HTR-8/SVneo (cell line): ENCODE measurements at regions not wholly inside any gene's neighbourhood (a gene's known extent, or its start where the extent isn't known, plus 50 kb on each side); places are given as distances from the start of the nearest gene placed in this dataset.

ENCODE experiments used
- DNase-seq: peaks from one replicate; pipeline ENCODE4 v3.0.0; 2011; ENCODE audit warnings: low spot score, mixed read lengths; ENCODE audit not compliant: insufficient read length
- FAIRE-seq: peaks from 2 replicates; lab custom pipeline; 2011; peaks lifted over from hg19 to GRCh38; lab: Jason Lieb, UNC

GRCh38 chr2:77995161-77995560 lies 473.0 kb upstream of the LRRTM4 start:
- FAIRE-seq = no peak
- no peak for DNase-seq

- FAIRE-seq (no peak), DNase-seq (no peak)
Observed at GRCh38 chr2:77999376-77999775, 477.2 kb upstream of the LRRTM4 start.

- FAIRE-seq (no peak), DNase-seq (no peak)
Observed at GRCh38 chr2:78009289-78009688, 487.1 kb upstream of the LRRTM4 start.

GRCh38 chr2:78011251-78011650 lies 489.1 kb upstream of the LRRTM4 start:
- DNase-seq (no peak), FAIRE-seq (no peak)

- FAIRE-seq (no peak), DNase-seq (no peak)
Observed at GRCh38 chr2:78020491-78020890, 498.3 kb upstream of the LRRTM4 start.

GRCh38 chr2:78023356-78023755 lies 501.2 kb upstream of the LRRTM4 start:
- no peak for FAIRE-seq
- DNase-seq = no peak

- FAIRE-seq = no peak
- DNase-seq = no peak
Observed at GRCh38 chr2:78024996-78025395, 502.8 kb upstream of the LRRTM4 start.

GRCh38 chr2:78029392-78029995 lies 507.3 kb upstream of the LRRTM4 start:
- no peak for DNase-seq

GRCh38 chr2:78034706-78035105 lies 512.5 kb upstream of the LRRTM4 start:
- FAIRE-seq (no peak), DNase-seq (no peak)

More at GRCh38 chr2:78029392-78029995, 507.3 kb upstream of the LRRTM4 start:
- FAIRE-seq = no peak

GRCh38 chr2:78035804-78036203 lies 513.6 kb upstream of the LRRTM4 start:
- no peak for FAIRE-seq
- no peak for DNase-seq

- no peak for DNase-seq
- no peak for FAIRE-seq
Observed at GRCh38 chr2:78051480-78051879, 529.3 kb upstream of the LRRTM4 start.

GRCh38 chr2:78056976-78057375 lies 534.8 kb upstream of the LRRTM4 start:
- no peak for DNase-seq
- FAIRE-seq = no peak

GRCh38 chr2:78061301-78061700 lies 539.1 kb upstream of the LRRTM4 start:
- DNase-seq = no peak
- no peak for FAIRE-seq

- DNase-seq (no peak), FAIRE-seq (no peak)
Observed at GRCh38 chr2:78061732-78062131, 539.6 kb upstream of the LRRTM4 start.

- FAIRE-seq (no peak), DNase-seq (no peak)
Observed at GRCh38 chr2:78063246-78064020, 541.3 kb upstream of the LRRTM4 start.

GRCh38 chr2:78065366-78065765 lies 543.2 kb upstream of the LRRTM4 start:
- FAIRE-seq = no peak

GRCh38 chr2:78068808-78069207 lies 546.6 kb upstream of the LRRTM4 start:
- no peak for DNase-seq
- no peak for FAIRE-seq

More at GRCh38 chr2:78065366-78065765, 543.2 kb upstream of the LRRTM4 start:
- DNase-seq = no peak

- DNase-seq = no peak
- FAIRE-seq = no peak
Observed at GRCh38 chr2:78070693-78071092, 548.5 kb upstream of the LRRTM4 start.

GRCh38 chr2:78077633-78078032 lies 555.5 kb upstream of the LRRTM4 start:
- DNase-seq (no peak), FAIRE-seq (no peak)

- DNase-seq (no peak), FAIRE-seq (no peak)
Observed at GRCh38 chr2:78082555-78082954, 560.4 kb upstream of the LRRTM4 start.

GRCh38 chr2:78093436-78093835 lies 571.3 kb upstream of the LRRTM4 start:
- DNase-seq (no peak), FAIRE-seq (no peak)

GRCh38 chr2:78109272-78109671 lies 587.1 kb upstream of the LRRTM4 start:
- no peak for FAIRE-seq

More at GRCh38 chr2:78109272-78109671, 587.1 kb upstream of the LRRTM4 start:
- no peak for DNase-seq
